Neural crest cell (in vitro differentiated cells): ENCODE measurements at regions not wholly inside any gene's neighbourhood (a gene's known extent, or its start where the extent isn't known, plus 50 kb on each side); places are given as distances from the start of the nearest gene placed in this dataset.

Source experiments
- DNase-seq: peaks from one replicate; pipeline ENCODE4 v3.0.0; 2021; ENCODE audit warnings: low read depth, mixed read lengths, low spot score
- H3K27ac Mint-ChIP-seq: one replicate; pipeline ENCODE4 v1.8.0; 2021; ENCODE audit warnings: mild to moderate bottlenecking, mixed read lengths; ENCODE audit not compliant: unreplicated experiment
- H3K27me3 Mint-ChIP-seq: 2 replicates; pipeline ENCODE4 v1.8.0; 2021; ENCODE audit warnings: low read depth, mild to moderate bottlenecking, mixed read lengths
- H3K36me3 Mint-ChIP-seq: 2 replicates; pipeline ENCODE4 v1.8.0; 2021; ENCODE audit warnings: low read depth, mild to moderate bottlenecking, mixed read lengths
- H3K4me1 Mint-ChIP-seq: 2 replicates; pipeline ENCODE4 v1.8.0; 2021; ENCODE audit warnings: mixed read lengths
- H3K4me3 Mint-ChIP-seq: one replicate; pipeline ENCODE4 v1.8.0; 2021; ENCODE audit warnings: mild to moderate bottlenecking, mixed read lengths
- H3K9me3 Mint-ChIP-seq: 2 replicates; pipeline ENCODE4 v1.8.0; 2021; ENCODE audit warnings: mixed read lengths
- TF ChIP-seq, protein P1 (sequence below): fragments of 200-600 bp; sonication (generic); conservative IDR thresholded peaks from 2 replicates; pipeline ENCODE4 v1.5.0; 2021; ENCODE audit warnings: antibody characterized with exemption, mild to moderate bottlenecking

DNA sequence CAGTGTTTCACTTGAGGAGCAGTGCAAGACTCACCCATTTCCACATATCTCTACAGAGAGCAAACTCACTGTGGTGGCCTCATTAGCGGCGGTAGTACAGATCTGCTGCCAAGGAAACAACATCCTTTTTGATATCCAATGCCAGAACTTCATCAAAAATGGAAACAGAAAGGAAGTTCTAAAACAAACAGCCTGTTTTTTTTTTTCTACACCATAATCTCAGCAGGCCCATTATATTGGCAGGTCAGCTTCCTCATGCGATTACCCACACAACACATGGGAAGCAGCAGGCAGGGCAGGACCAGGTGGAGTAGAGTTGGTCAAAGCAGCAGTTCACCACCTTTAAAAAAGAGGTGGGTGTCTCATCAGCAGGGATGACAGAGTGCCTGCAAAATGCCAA, 678.9 kb upstream of the CELF4 start:
- TF ChIP-seq, protein P1, sequence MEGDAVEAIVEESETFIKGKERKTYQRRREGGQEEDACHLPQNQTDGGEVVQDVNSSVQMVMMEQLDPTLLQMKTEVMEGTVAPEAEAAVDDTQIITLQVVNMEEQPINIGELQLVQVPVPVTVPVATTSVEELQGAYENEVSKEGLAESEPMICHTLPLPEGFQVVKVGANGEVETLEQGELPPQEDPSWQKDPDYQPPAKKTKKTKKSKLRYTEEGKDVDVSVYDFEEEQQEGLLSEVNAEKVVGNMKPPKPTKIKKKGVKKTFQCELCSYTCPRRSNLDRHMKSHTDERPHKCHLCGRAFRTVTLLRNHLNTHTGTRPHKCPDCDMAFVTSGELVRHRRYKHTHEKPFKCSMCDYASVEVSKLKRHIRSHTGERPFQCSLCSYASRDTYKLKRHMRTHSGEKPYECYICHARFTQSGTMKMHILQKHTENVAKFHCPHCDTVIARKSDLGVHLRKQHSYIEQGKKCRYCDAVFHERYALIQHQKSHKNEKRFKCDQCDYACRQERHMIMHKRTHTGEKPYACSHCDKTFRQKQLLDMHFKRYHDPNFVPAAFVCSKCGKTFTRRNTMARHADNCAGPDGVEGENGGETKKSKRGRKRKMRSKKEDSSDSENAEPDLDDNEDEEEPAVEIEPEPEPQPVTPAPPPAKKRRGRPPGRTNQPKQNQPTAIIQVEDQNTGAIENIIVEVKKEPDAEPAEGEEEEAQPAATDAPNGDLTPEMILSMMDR = no peak
- no peak overlapping the region for H3K4me3 Mint-ChIP-seq
- H3K4me1 Mint-ChIP-seq = no peaks in the 10 kb centered on the region
- no peaks in the 10 kb centered on the region for H3K27me3 Mint-ChIP-seq
- H3K9me3 Mint-ChIP-seq = no peaks in the 10 kb centered on the region
- no peak overlapping the region for H3K27ac Mint-ChIP-seq
- no peaks in the 10 kb centered on the region for H3K36me3 Mint-ChIP-seq
- no peak for DNase-seq

GRCh38 chr18:38243291-38243690, 677.7 kb upstream of the CELF4 start:
- Mint-ChIP-seq H3K4me3 (no peak overlapping the region), H3K36me3 (no peaks in the 10 kb centered on the region), H3K27ac (no peak overlapping the region)

GRCh38 chr18:38241736-38242135, 676.1 kb upstream of the CELF4 start:
- Mint-ChIP-seq H3K4me1 (no peaks in the 10 kb centered on the region), H3K36me3 (no peaks in the 10 kb centered on the region), H3K9me3 (peaks cover 2% of the 10 kb centered on the region), H3K27ac (no peak overlapping the region), H3K27me3 (no peaks in the 10 kb centered on the region), H3K4me3 (no peak overlapping the region)
- TF ChIP-seq, protein P1 = no peak
- DNase-seq = no peak

More at GRCh38 chr18:38243291-38243690, 677.7 kb upstream of the CELF4 start:
- no peak for DNase-seq
- H3K4me1 Mint-ChIP-seq = no peaks in the 10 kb centered on the region
- TF ChIP-seq, protein P1 = no peak
- H3K27me3 Mint-ChIP-seq = no peaks in the 10 kb centered on the region
- peaks cover 2% of the 10 kb centered on the region for H3K9me3 Mint-ChIP-seq

- Mint-ChIP-seq H3K9me3 (peaks cover 2% of the 10 kb centered on the region), H3K36me3 (no peaks in the 10 kb centered on the region), H3K27ac (no peak overlapping the region), H3K4me1 (no peaks in the 10 kb centered on the region), H3K4me3 (no peak overlapping the region), H3K27me3 (no peaks in the 10 kb centered on the region)
- no peak for DNase-seq
- TF ChIP-seq, protein P1 = no peak
Observed at GRCh38 chr18:38241216-38241615, 675.6 kb upstream of the CELF4 start.

GRCh38 chr18:38239606-38240005, 674.0 kb upstream of the CELF4 start:
- Mint-ChIP-seq H3K9me3 (peaks cover 2% of the 10 kb centered on the region), H3K36me3 (no peaks in the 10 kb centered on the region), H3K27ac (no peak overlapping the region), H3K27me3 (no peaks in the 10 kb centered on the region), H3K4me3 (no peak overlapping the region), H3K4me1 (peaks cover 4% of the 10 kb centered on the region)
- no peak for DNase-seq
- TF ChIP-seq, protein P1 = no peak

GRCh38 chr18:38237796-38238195, 672.2 kb upstream of the CELF4 start:
- Mint-ChIP-seq H3K4me1 (peaks cover 15% of the 10 kb centered on the region), H3K27me3 (no peaks in the 10 kb centered on the region), H3K9me3 (peaks cover 2% of the 10 kb centered on the region), H3K4me3 (no peak overlapping the region), H3K36me3 (no peaks in the 10 kb centered on the region), H3K27ac (no peak overlapping the region)
- TF ChIP-seq, protein P1 = no peak
- no peak for DNase-seq
